ENCODE measurements at regions not wholly inside any gene's neighbourhood (a gene's known extent, or its start where the extent isn't known, plus 50 kb on each side); places are given as distances from the start of the nearest gene placed in this dataset.
"Not testable (repeated sequence)": the region's sequence is repeated elsewhere in the genome, so short reads cannot be mapped to it uniquely, and the experiment has no call there.

- Histone ChIP-seq H3K36me3 (no peaks in the 10 kb centered on the region), H3K9me3 (no peaks in the 10 kb centered on the region), H3K4me3 (no peak overlapping the region), H3K4me1 (ENCODE audit: insufficient read depth) (no peaks in the 10 kb centered on the region), H3K27me3 (no peaks in the 10 kb centered on the region), H3K27ac (no peak overlapping the region)
- no peak for DNase-seq
- intact Hi-C loops (cut with DNase I): no loop called here
- no peak for TF ChIP-seq CTCF (IDR thresholded peaks at IDR 0.05)
- no peak for TF ChIP-seq POLR2A (IDR thresholded peaks at IDR 0.05)
- no peak for TF ChIP-seq EP300 (IDR thresholded peaks at IDR 0.05)
- WGBS, 3 donors: 41 to 66% (median 63%) methylated on average over 3 of the region's 3 CpGs
Measured at GRCh38 chr9:32177396-32177795, 207.0 kb upstream of the ACO1 start.

GRCh38 chr9:32180597-32180996, 203.8 kb upstream of the ACO1 start:
- 32 to 77% (median 59%) methylated on average over 1 of the region's 1 CpG for WGBS, 3 donors
- Histone ChIP-seq H3K36me3 (no peaks in the 10 kb centered on the region), H3K27ac (no peak overlapping the region), H3K4me3 (no peak overlapping the region), H3K4me1 (ENCODE audit: insufficient read depth) (no peaks in the 10 kb centered on the region), H3K9me3 (no peaks in the 10 kb centered on the region), H3K27me3 (no peaks in the 10 kb centered on the region)
- no peak for DNase-seq
- TF ChIP-seq EP300 (IDR thresholded peaks at IDR 0.05): no peak
- intact Hi-C loops (cut with DNase I): no loop called here

GRCh38 chr9:32200241-32200640, 184.2 kb upstream of the ACO1 start:
- H3K4me1 ChIP-seq (ENCODE audit: insufficient read depth): no peaks in the 10 kb centered on the region
- no peak for DNase-seq
- intact Hi-C loops (cut with DNase I): no loop called here

GRCh38 chr9:32200896-32201295, 183.5 kb upstream of the ACO1 start:
- no peaks in the 10 kb centered on the region for H3K27me3 ChIP-seq
- no peaks in the 10 kb centered on the region for H3K4me1 ChIP-seq (ENCODE audit: insufficient read depth)
- no peak overlapping the region for H3K27ac ChIP-seq
- H3K36me3 ChIP-seq: no peaks in the 10 kb centered on the region
- no peak for DNase-seq
- intact Hi-C loops (cut with DNase I): no loop called here
- no peaks in the 10 kb centered on the region for H3K9me3 ChIP-seq
- TF ChIP-seq CTCF (IDR thresholded peaks at IDR 0.05) (no peak), POLR2A (IDR thresholded peaks at IDR 0.05) (no peak), EP300 (IDR thresholded peaks at IDR 0.05) (no peak)
- H3K4me3 ChIP-seq: no peak overlapping the region

More at GRCh38 chr9:32200241-32200640, 184.2 kb upstream of the ACO1 start:
- Histone ChIP-seq H3K9me3 (no peaks in the 10 kb centered on the region), H3K4me3 (no peak overlapping the region), H3K27me3 (no peaks in the 10 kb centered on the region), H3K36me3 (no peaks in the 10 kb centered on the region), H3K27ac (no peak overlapping the region)
- no peak for TF ChIP-seq POLR2A (IDR thresholded peaks at IDR 0.05)
- no peak for TF ChIP-seq CTCF (IDR thresholded peaks at IDR 0.05)
- TF ChIP-seq EP300 (IDR thresholded peaks at IDR 0.05): no peak

- H3K9me3 ChIP-seq; H3K27ac ChIP-seq; H3K4me1 ChIP-seq (ENCODE audit: insufficient read depth); H3K36me3 ChIP-seq; DNase-seq; H3K27me3 ChIP-seq; intact Hi-C loops (cut with DNase I); H3K4me3 ChIP-seq: not testable (repeated sequence)
- 66 to 77% (median 75%) methylated on average over 3 of the region's 3 CpGs for WGBS, 3 donors
Measured at GRCh38 chr9:32209164-32209563, 175.3 kb upstream of the ACO1 start.

All from ovary (tissue), 7 donors.